ENCODE measurements at regions not wholly inside any gene's neighbourhood (a gene's known extent, or its start where the extent isn't known, plus 50 kb on each side); places are given as distances from the start of the nearest gene placed in this dataset.

DNA sequence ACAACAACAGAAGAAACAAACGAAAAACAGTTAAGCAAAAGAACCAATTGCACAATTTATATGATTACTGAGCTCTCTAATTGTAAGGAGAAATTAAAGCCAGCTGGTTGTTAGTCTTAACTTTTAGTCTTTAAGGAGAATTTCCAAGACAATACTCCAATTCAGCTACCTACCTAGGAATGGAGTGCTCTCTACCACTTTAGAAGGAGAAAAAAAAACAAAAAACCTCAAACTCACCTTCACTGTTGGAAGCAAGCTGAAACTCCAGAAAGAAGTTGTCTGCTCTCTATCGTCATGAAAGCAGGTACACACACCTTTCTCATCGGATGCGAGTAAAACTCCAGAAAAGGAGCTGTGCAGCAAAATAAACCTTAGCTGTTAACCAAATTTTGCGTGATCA lies 86.1 kb upstream of the NPY2R start:
- TF ChIP-seq GATA2 (IDR thresholded peaks at IDR 0.05; ENCODE audit: low read depth, low read length) (no peak), GATA3 (IDR thresholded peaks at IDR 0.05; ENCODE audit: low read depth, low read length) (no peak)

Data from SH-SY5Y (cell line).